Ovary (tissue), 7 donors: ENCODE measurements at regions not wholly inside any gene's neighbourhood (a gene's known extent, or its start where the extent isn't known, plus 50 kb on each side); places are given as distances from the start of the nearest gene placed in this dataset.

Source experiments
- DNase-seq, 5 donors: peaks; one replicate each; pipeline ENCODE4 v3.0.0-alpha.2; 2019 to 2020
- H3K27ac ChIP-seq, 2 donors: fragments of 200-600 bp; one replicate each; pipeline versions ENCODE4 v1.5.1 to v1.8.0; 2019 to 2022
- H3K27me3 ChIP-seq: fragments of 200-600 bp; one replicate; pipeline ENCODE4 v1.8.0; 2022
- H3K36me3 ChIP-seq: fragments of 200-600 bp; sonication (generic); one replicate; pipeline ENCODE4 v1.5.1; 2019
- H3K4me1 ChIP-seq: one replicate; pipeline ENCODE4 v1.8.1; 2013; ENCODE audit warnings: mild to moderate bottlenecking, moderate library complexity; ENCODE audit not compliant: insufficient read depth
- H3K4me3 ChIP-seq: fragments of 200-600 bp; sonication (generic); one replicate; pipeline ENCODE4 v1.5.1; 2017
- H3K9me3 ChIP-seq, 2 donors: fragments of 200-600 bp in 1 of 2; sonication (generic) in 1 of 2; one replicate each; pipeline versions ENCODE4 v1.5.1 to v1.8.1; 2013 to 2019; ENCODE audit warnings: mild to moderate bottlenecking in 1 of 2, moderate library complexity in 1 of 2
- CTCF ChIP-seq, 3 donors: fragments of 450-650 bp in 2 of 3; fragments of 200-600 bp in 1 of 3; IDR thresholded peaks; one replicate each; pipeline versions ENCODE4 v1.5.1 to v1.8.0; 2016 to 2022; ENCODE audit warnings: antibody characterized with exemption in 3 of 3, mild to moderate bottlenecking in 1 of 3
- EP300 ChIP-seq: sonication (generic); formaldehyde crosslinking; IDR thresholded peaks from one replicate; pipeline ENCODE4 v1.6.1; 2017; ENCODE audit warnings: antibody characterized with exemption
- POLR2A ChIP-seq: fragments of 450-650 bp; IDR thresholded peaks from one replicate; pipeline ENCODE4 v1.6.1; 2017; ENCODE audit warnings: antibody characterized with exemption, mild to moderate bottlenecking, moderate library complexity
- WGBS, 3 donors: extraction: QIAGEN DNeasy Blood & Tissue Kit in 1 of 3; methylation state at CpG; one replicate each; pipeline versions ENCODE4 v1.1.5 to v1.1.7; 2013 to 2017; 5-methylcytosine and 5-hydroxymethylcytosine counted together
- intact Hi-C, 4 donors: fragments of 100-400 bp; cut with DNase I; formaldehyde crosslinking; loops; one replicate each; pipeline versions ENCODE4 v1.11.0 to v1.15.1; 2022 to 2023
- donor health status: DM: no; HTN: no; CAD: no; lungs with moderate emphysema.
- donor health status: DM: no; HTN: no; CAD: no.
- donor health status: Bipolar disorder and iron deficiency.
- donor health status: DM: no; HTN: no; CAD: no.
- donor health status: DM: yes; HTN: yes; CAD: no.

- no peak for DNase-seq
- 19 to 26% (median 21%) methylated on average over 4 of the region's 4 CpGs for WGBS, 3 donors
These were observed 215.2 kb downstream of the HTR7 start for GRCh38 chr10:90642650-90643049.

GRCh38 chr10:90644165-90644564, 213.7 kb downstream of the HTR7 start:
- H3K4me1 ChIP-seq = no peaks in the 10 kb centered on the region
- TF ChIP-seq CTCF (IDR thresholded peaks at IDR 0.05) (no peak), POLR2A (no peak), EP300 (no peak)
- no peaks in the 10 kb centered on the region for H3K27me3 ChIP-seq
- H3K27ac ChIP-seq = no peak overlapping the region
- 64 to 65% (median 64%) methylated on average over 3 of the region's 3 CpGs for WGBS, 3 donors
- no peak overlapping the region for H3K4me3 ChIP-seq
- intact Hi-C loops = no loop called here
- no peaks in the 10 kb centered on the region for H3K36me3 ChIP-seq
- no peak for DNase-seq
- H3K9me3 ChIP-seq = no peaks in the 10 kb centered on the region

More at GRCh38 chr10:90642650-90643049, 215.2 kb downstream of the HTR7 start:
- no peak overlapping the region for H3K4me3 ChIP-seq
- no peak overlapping the region for H3K27ac ChIP-seq
- no peaks in the 10 kb centered on the region for H3K27me3 ChIP-seq
- no peaks in the 10 kb centered on the region for H3K36me3 ChIP-seq
- TF ChIP-seq EP300 = no peak
- TF ChIP-seq POLR2A = no peak
- no peak for TF ChIP-seq CTCF (IDR thresholded peaks at IDR 0.05)
- H3K9me3 ChIP-seq = no peaks in the 10 kb centered on the region
- H3K4me1 ChIP-seq = no peaks in the 10 kb centered on the region
- intact Hi-C loops = no loop called here

- no peak for DNase-seq
- Histone ChIP-seq H3K4me1 (no peaks in the 10 kb centered on the region), H3K27ac (no peak overlapping the region), H3K27me3 (no peaks in the 10 kb centered on the region), H3K36me3 (no peaks in the 10 kb centered on the region), H3K4me3 (no peak overlapping the region), H3K9me3 (no peaks in the 10 kb centered on the region)
- WGBS, 3 donors = 66 to 84% (median 73%) methylated on average over 2 of the region's 2 CpGs
- intact Hi-C loops = no loop called here
- TF ChIP-seq CTCF (IDR thresholded peaks at IDR 0.05) = no peak
- no peak for TF ChIP-seq EP300
- TF ChIP-seq POLR2A = no peak
These were observed 207.0 kb downstream of the HTR7 start for GRCh38 chr10:90650858-90651257.

- no peak overlapping the region for H3K27ac ChIP-seq
- H3K9me3 ChIP-seq = no peaks in the 10 kb centered on the region
- DNase-seq = no peak
- no peaks in the 10 kb centered on the region for H3K4me1 ChIP-seq
- H3K27me3 ChIP-seq = no peaks in the 10 kb centered on the region
- H3K36me3 ChIP-seq = no peaks in the 10 kb centered on the region
- TF ChIP-seq POLR2A (no peak), CTCF (IDR thresholded peaks at IDR 0.05) (no peak)
- intact Hi-C loops = no loop called here
- H3K4me3 ChIP-seq = no peak overlapping the region
These were observed 205.3 kb downstream of the HTR7 start for GRCh38 chr10:90652519-90652918.

- H3K4me1 ChIP-seq = no peaks in the 10 kb centered on the region
- intact Hi-C loops = no loop called here
- TF ChIP-seq CTCF (IDR thresholded peaks at IDR 0.05) (no peak), POLR2A (no peak), EP300 (no peak)
- 0 to 30% (median 0%) methylated on average over 1 of the region's 1 CpG for WGBS, 3 donors
- no peak overlapping the region for H3K27ac ChIP-seq
- no peaks in the 10 kb centered on the region for H3K9me3 ChIP-seq
- no peak overlapping the region for H3K4me3 ChIP-seq
- H3K27me3 ChIP-seq = no peaks in the 10 kb centered on the region
- no peak for DNase-seq
- no peaks in the 10 kb centered on the region for H3K36me3 ChIP-seq
These were observed 199.0 kb downstream of the HTR7 start for GRCh38 chr10:90658791-90659190.
